K562 (cell line): ENCODE measurements at regions not wholly inside any gene's neighbourhood (a gene's known extent, or its start where the extent isn't known, plus 50 kb on each side); places are given as distances from the start of the nearest gene placed in this dataset.

Source experiments
- KDM5B ChIP-seq: fragments of 200-600 bp; sonication (generic); IDR thresholded peaks from 2 replicates; pipeline ENCODE4 v1.6.1; 2012; ENCODE audit warnings: low read depth, mild to moderate bottlenecking, moderate library complexity, low read length, control low read depth, inconsistent platforms; ENCODE audit not compliant: insufficient replicate concordance
- MGA ChIP-seq: fragments of 450-650 bp; IDR thresholded peaks from 2 replicates; pipeline ENCODE4 v1.6.1; 2016; ENCODE audit warnings: mild to moderate bottlenecking, moderate library complexity
- PHTF2 ChIP-seq: fragments of 250-450 bp; sonication (Bioruptor Pico); IDR thresholded peaks from 2 replicates; pipeline ENCODE4 v1.5.0; 2021; ENCODE audit warnings: mild to moderate bottlenecking

- TF ChIP-seq MGA (no peak), KDM5B (no peak), PHTF2 (no peak)
These were observed 142.7 kb upstream of the FBXL17 start (continued) for GRCh38 chr5:108524564-108524963.
